ENCODE measurements at regions not wholly inside any gene's neighbourhood (a gene's known extent, or its start where the extent isn't known, plus 50 kb on each side); places are given as distances from the start of the nearest gene placed in this dataset.

DNA sequence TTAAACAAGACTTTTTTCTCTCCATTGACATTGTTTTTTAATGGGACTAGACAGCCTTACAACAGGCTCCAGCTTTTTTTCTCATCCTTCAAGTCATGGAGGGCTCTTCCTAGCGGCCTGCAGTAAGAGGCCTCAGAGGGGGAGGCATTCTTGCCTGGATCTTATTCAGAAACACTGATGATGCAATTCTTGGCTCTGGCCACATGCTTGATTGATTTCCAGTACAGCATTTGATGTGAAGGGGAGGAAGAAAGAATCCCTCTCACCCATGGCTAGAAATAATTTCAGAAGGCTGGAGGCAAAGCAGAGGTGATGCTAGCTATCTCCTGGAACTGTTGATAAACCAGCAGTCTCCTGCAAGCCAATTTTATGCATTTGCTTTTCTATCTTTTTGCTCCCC, 324.8 kb downstream of the PRELID2 start:
- Histone ChIP-seq H3K4me1 (ENCODE audit: insufficient read depth, low read length) (no peaks in the 10 kb centered on the region), H3K4me2 (ENCODE audit: low read depth, low read length) (no peak overlapping the region), H3K9me3 (ENCODE audit: low read length) (no peaks in the 10 kb centered on the region), H2AFZ (ENCODE audit: low read length) (no peak overlapping the region), H3K36me3 (replicated peaks in 1 of 2; ENCODE audit: control insufficient read depth in 1 of 2, insufficient read depth in 2 of 2, low read length in 2 of 2) (no peaks in the 10 kb centered on the region), H3K9ac (ENCODE audit: insufficient read depth, low read depth, low read length) (no peak overlapping the region), H3K79me2 (ENCODE audit: insufficient read depth, low read length) (no peaks in the 10 kb centered on the region), H3K27ac (ENCODE audit: extremely low read length, insufficient read depth, low read length) (no peak overlapping the region), H4K20me1 (ENCODE audit: insufficient read depth, low read length) (no peaks in the 10 kb centered on the region), H3K27me3 (ENCODE audit: control insufficient read depth in 1 of 2, insufficient read depth in 2 of 2, low read length in 2 of 2) (no peaks in the 10 kb centered on the region), H3K4me3 (replicated peaks in 1 of 3; ENCODE audit: insufficient read depth in 1 of 3, low read depth in 2 of 3, low read length in 3 of 3) (no peak overlapping the region)
- FAIRE-seq (no peak), ATAC-seq (no peak), DNase-seq (ENCODE audit: low spot score) (no peak)
- TF ChIP-seq CEBPB (IDR thresholded peaks at IDR 0.05; ENCODE audit: borderline replicate concordance, low read depth, low read length), result peak; percentile 19; the same call in 1 of the 2 replicates
- no peak for TF ChIP-seq HDAC1 (CRISPR knock-in tag; IDR thresholded peaks at IDR 0.05)
- no peak for TF ChIP-seq ZNF143 (CRISPR knock-in tag; IDR thresholded peaks at IDR 0.05)
- TF ChIP-seq ATF7 (IDR thresholded peaks at IDR 0.05), result 0 out of 2 replicates have a peak, but pooled peaks have one; percentile 13
- TF ChIP-seq ATF7 (CRISPR knock-in tag; IDR thresholded peaks at IDR 0.05), result no peak
- in situ Hi-C loops (cut with HindIII; ENCODE audit: extremely low pct_ligation_motif_present, low pct_unique_long_range_greater_than_20kb), result no loop called here
- intact Hi-C loops (cut with micrococcal nuclease; ENCODE audit: unreplicated experiment), result no loop called here
- ChIA-PET CTCF (ENCODE audit: low intra/inter-chr PET ratio, low total read pairs) (no interaction called here), POLR2A (no interaction called here)
- 75% methylated on average over 1 of the region's 1 CpG for WGBS (ENCODE audit: low lambda C conversion rate)
- no TSS peak for BruUV-seq (replicated peaks)

DNA sequence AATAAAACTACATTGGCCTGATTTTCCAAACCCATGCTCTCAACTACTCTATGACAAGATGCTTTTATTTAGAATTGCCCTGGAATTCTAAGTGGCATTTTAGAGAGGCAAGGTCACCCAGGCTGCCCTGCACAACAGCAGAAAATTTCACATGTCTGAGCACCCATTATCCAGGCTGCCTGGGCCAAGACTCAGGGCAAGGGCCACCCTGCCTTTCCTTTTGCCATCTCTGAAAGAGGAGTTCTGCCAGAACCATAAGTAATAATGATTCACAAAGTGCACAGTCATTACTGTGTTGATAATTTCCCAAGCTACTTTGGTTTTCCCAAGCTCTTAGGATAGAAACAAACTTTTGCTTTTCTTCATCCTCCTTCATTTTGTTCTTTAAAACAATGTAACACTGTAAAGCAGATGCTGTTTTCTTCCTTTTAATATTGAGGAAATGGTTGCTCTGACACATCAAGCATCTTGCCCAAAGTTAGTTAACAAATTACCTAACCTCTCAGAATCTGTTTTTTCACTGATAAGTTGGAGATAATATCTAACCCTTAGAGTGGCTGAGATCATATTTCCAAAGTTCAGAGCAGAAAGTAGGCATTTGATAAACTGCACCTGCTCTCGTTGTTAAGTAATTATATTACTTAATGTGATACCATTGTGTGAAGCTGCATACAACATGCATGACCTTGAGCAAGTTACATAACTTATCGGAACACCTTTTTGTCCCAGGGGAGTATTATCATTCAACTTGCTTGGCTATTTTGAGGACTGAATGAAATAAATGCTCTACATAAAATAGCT, 325.6 kb downstream of the PRELID2 start:
- Histone ChIP-seq H3K9ac (ENCODE audit: insufficient read depth, low read depth, low read length) (no peak overlapping the region), H3K36me3 (replicated peaks in 1 of 2; ENCODE audit: control insufficient read depth in 1 of 2, insufficient read depth in 2 of 2, low read length in 2 of 2) (no peaks in the 10 kb centered on the region), H2AFZ (ENCODE audit: low read length) (no peak overlapping the region), H3K4me2 (ENCODE audit: low read depth, low read length) (no peak overlapping the region), H3K27me3 (ENCODE audit: control insufficient read depth in 1 of 2, insufficient read depth in 2 of 2, low read length in 2 of 2) (no peaks in the 10 kb centered on the region), H3K79me2 (ENCODE audit: insufficient read depth, low read length) (no peaks in the 10 kb centered on the region), H3K4me3 (replicated peaks in 1 of 3; ENCODE audit: insufficient read depth in 1 of 3, low read depth in 2 of 3, low read length in 3 of 3) (no peak overlapping the region), H3K4me1 (ENCODE audit: insufficient read depth, low read length) (no peaks in the 10 kb centered on the region), H4K20me1 (ENCODE audit: insufficient read depth, low read length) (no peaks in the 10 kb centered on the region), H3K27ac (ENCODE audit: extremely low read length, insufficient read depth, low read length) (no peak overlapping the region), H3K9me3 (ENCODE audit: low read length) (no peaks in the 10 kb centered on the region)
- TF ChIP-seq, protein P1, sequence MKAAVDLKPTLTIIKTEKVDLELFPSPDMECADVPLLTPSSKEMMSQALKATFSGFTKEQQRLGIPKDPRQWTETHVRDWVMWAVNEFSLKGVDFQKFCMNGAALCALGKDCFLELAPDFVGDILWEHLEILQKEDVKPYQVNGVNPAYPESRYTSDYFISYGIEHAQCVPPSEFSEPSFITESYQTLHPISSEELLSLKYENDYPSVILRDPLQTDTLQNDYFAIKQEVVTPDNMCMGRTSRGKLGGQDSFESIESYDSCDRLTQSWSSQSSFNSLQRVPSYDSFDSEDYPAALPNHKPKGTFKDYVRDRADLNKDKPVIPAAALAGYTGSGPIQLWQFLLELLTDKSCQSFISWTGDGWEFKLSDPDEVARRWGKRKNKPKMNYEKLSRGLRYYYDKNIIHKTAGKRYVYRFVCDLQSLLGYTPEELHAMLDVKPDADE (CRISPR knock-in tag; IDR thresholded peaks at IDR 0.05), result no peak
- DNase-seq (ENCODE audit: low spot score) (no peak), FAIRE-seq (no peak), ATAC-seq (no peak)
- intact Hi-C loops (cut with micrococcal nuclease; ENCODE audit: unreplicated experiment) (no loop called here), in situ Hi-C loops (cut with HindIII; ENCODE audit: extremely low pct_ligation_motif_present, low pct_unique_long_range_greater_than_20kb) (no loop called here)
- POLR2A ChIA-PET, result no interaction called here
- CTCF ChIA-PET (ENCODE audit: low intra/inter-chr PET ratio, low total read pairs), result no interaction called here
- 3% methylated on average over 2 of the region's 2 CpGs for WGBS (ENCODE audit: low lambda C conversion rate)
- BruUV-seq (replicated peaks), result no TSS peak

Measured in HepG2 (cell line).